Natural killer cell treated with Interleukin-12 subunit alpha and Interleukin-12 subunit beta and Interleukin-15 and Interleukin-18, amount 100 ng/mL, for 72 hours (primary cell): ENCODE measurements at regions not wholly inside any gene's neighbourhood (a gene's known extent, or its start where the extent isn't known, plus 50 kb on each side); places are given as distances from the start of the nearest gene placed in this dataset.

ENCODE experiments used
- ATAC-seq, 2 donors: fragments of 150-1000 bp; cut with Tn5 transposase in 1 of 2; sonication (Bioruptor Pico), chemical (Tn5 transposase) in 1 of 2; 2 replicates each; pipeline ENCODE4 v1.10.0; 2021
- DNase-seq: peaks from one replicate; pipeline ENCODE4 v3.0.0; 2022; ENCODE audit warnings: low spot score
- H3K27ac Mint-ChIP-seq, 2 donors: 1 replicate in 1 of 2; 2 replicates in 1 of 2; pipeline ENCODE4 v1.8.0; 2022; ENCODE audit warnings: mixed read lengths in 2 of 2, mild to moderate bottlenecking in 1 of 2, moderate library complexity in 1 of 2
- H3K27me3 Mint-ChIP-seq, 2 donors: 1 replicate in 1 of 2; 2 replicates in 1 of 2; pipeline ENCODE4 v1.8.0; 2022; ENCODE audit warnings: mixed read lengths in 2 of 2
- H3K36me3 Mint-ChIP-seq: one replicate; pipeline ENCODE4 v1.8.0; 2022; ENCODE audit warnings: mixed read lengths
- H3K4me1 Mint-ChIP-seq, 2 donors: 1 replicate in 1 of 2; 2 replicates in 1 of 2; pipeline ENCODE4 v1.8.0; 2022; ENCODE audit warnings: low read depth in 2 of 2, mixed read lengths in 2 of 2, mild to moderate bottlenecking in 1 of 2
- H3K4me3 Mint-ChIP-seq: one replicate; pipeline ENCODE4 v1.8.0; 2022; ENCODE audit warnings: mixed read lengths
- H3K9me3 Mint-ChIP-seq: 2 replicates; pipeline ENCODE4 v1.8.0; 2022; ENCODE audit warnings: mixed read lengths

- DNase-seq (no peak), ATAC-seq (peak in 1 of 2 donors; percentile 79)
- peaks cover 0 to under 1% of the 10 kb centered on the region in 2 donors for H3K27me3 Mint-ChIP-seq
- H3K4me3 Mint-ChIP-seq: peak overlapping the region; percentile 40
- no peaks in the 10 kb centered on the region for H3K9me3 Mint-ChIP-seq
- H3K27ac Mint-ChIP-seq: peak overlapping the region; percentile 33 to 72
- H3K4me1 Mint-ChIP-seq: peaks cover 2 to 15% of the 10 kb centered on the region in 2 donors
- no peaks in the 10 kb centered on the region for H3K36me3 Mint-ChIP-seq
Observed at GRCh38 chr13:40116008-40116407, 460.5 kb downstream of the COG6 start.

DNA sequence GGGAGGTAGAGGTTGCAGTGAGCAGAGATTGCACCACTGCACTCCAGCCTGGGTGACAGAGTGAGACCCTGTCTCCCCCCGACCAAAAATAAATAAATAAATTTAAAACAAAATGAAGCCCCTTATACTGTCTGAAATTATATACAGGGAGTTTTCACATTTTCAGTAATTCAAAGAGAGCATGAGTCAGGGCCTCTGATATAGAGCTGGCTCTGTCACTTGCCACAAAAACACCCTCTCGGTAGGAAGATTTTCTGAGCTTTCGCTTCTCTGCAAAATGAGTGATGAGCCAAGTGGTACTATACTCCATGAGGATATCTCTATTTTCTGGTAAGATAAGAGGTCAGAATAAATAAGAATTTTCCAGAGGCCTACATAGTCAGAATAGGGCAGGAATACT is 462.9 kb downstream of the COG6 start:
- no peaks in the 10 kb centered on the region for H3K9me3 Mint-ChIP-seq
- H3K27me3 Mint-ChIP-seq: no peaks in the 10 kb centered on the region
- ATAC-seq: no peak
- no peak overlapping the region for H3K4me3 Mint-ChIP-seq
- peaks cover 2 to 15% of the 10 kb centered on the region in 2 donors for H3K4me1 Mint-ChIP-seq
- no peak for DNase-seq
- H3K36me3 Mint-ChIP-seq: no peaks in the 10 kb centered on the region
- no peak overlapping the region for H3K27ac Mint-ChIP-seq

- no peak overlapping the region for H3K4me3 Mint-ChIP-seq
- no peak for ATAC-seq
- H3K27me3 Mint-ChIP-seq: no peaks in the 10 kb centered on the region
- H3K9me3 Mint-ChIP-seq: no peaks in the 10 kb centered on the region
- no peak overlapping the region for H3K27ac Mint-ChIP-seq
- H3K4me1 Mint-ChIP-seq: peaks cover 2 to 15% of the 10 kb centered on the region in 2 donors
- DNase-seq: no peak
- no peaks in the 10 kb centered on the region for H3K36me3 Mint-ChIP-seq
Observed at GRCh38 chr13:40119852-40120251, 464.4 kb downstream of the COG6 start.

GRCh38 chr13:40120288-40120687 is 464.8 kb downstream of the COG6 start:
- Mint-ChIP-seq H3K9me3 (no peaks in the 10 kb centered on the region), H3K36me3 (no peaks in the 10 kb centered on the region), H3K27me3 (no peaks in the 10 kb centered on the region), H3K27ac (no peak overlapping the region), H3K4me1 (peaks cover 2 to 15% of the 10 kb centered on the region in 2 donors), H3K4me3 (no peak overlapping the region)
- ATAC-seq (no peak), DNase-seq (no peak)

DNA sequence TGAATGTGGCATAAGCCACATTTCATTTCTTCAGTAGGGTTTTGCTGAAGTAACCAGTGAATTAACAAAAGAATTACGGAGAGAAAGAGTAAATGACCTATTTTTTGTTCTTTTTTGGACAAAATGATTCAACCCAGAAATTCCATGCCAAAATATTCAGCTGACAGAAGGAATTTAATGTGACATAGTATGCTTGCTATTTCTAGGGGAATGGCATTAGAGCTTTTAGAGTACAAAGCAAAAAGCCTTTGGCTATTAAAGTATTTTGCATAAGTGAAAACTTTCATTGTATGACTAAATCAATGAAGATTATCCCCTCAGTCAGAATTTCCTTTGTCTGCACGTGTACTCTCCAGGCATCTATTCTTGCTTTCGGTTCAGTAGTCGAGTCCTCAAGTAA is 465.3 kb downstream of the COG6 start:
- ATAC-seq (no peak), DNase-seq (no peak)
- H3K36me3 Mint-ChIP-seq: no peaks in the 10 kb centered on the region
- no peak overlapping the region for H3K27ac Mint-ChIP-seq
- H3K27me3 Mint-ChIP-seq: no peaks in the 10 kb centered on the region
- H3K9me3 Mint-ChIP-seq: no peaks in the 10 kb centered on the region
- H3K4me3 Mint-ChIP-seq: no peak overlapping the region
- peaks cover 2 to 13% of the 10 kb centered on the region in 2 donors for H3K4me1 Mint-ChIP-seq

DNA sequence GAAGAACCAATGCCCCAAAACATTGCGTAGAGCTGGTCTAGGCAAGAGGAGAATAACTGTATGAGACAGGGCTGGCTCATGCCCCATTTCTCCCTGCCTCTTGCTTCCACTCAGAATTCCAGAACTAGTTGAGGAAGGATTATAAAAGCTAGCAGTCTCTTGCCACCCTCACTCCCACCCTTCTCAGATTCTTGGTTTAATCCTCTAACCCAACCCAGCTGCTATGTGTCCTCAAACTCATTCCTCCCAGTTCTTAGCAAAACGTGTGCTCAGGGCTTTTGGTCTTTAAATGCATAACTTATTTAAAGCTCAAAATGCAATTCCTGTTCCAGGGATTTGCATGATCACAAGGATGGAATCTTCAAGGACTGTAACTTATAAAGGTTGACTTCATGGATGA is 466.3 kb downstream of the COG6 start:
- ATAC-seq (no peak), DNase-seq (no peak)
- Mint-ChIP-seq H3K4me1 (peaks cover under 1 to 3% of the 10 kb centered on the region in 2 donors), H3K4me3 (no peak overlapping the region), H3K9me3 (no peaks in the 10 kb centered on the region), H3K36me3 (no peaks in the 10 kb centered on the region), H3K27ac (no peak overlapping the region), H3K27me3 (no peaks in the 10 kb centered on the region)

DNA sequence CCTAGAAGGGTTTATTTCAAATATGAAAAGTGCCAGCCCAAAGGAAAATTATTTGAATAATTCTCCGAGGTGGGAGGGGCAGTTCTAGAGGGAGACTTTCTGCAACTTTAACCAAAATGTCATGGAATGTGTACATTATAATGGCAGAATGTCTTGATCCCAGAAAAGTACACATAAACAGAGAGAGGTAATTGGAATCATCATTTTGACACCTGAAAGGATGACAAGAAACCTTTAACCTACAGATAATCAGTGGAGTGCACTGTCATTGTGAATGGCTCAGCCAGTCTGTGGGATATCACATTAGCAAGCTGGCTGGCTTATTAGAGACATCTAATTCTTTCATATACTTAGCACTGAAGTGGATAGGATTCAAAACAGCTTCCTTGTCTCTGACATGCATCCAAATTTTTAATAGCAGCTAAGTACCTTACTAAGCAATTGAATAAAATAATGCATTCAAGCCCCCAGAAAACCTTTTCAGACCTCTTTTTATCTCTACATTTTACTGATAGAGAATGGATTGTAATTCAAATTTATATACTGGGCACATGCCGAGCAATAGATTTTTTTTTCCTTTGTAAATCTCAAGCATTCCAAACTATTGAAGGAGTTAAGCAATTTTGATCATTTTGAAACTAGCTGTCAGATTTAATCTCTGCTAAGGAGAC is 468.6 kb downstream of the COG6 start:
- H3K4me3 Mint-ChIP-seq: no peak overlapping the region
- H3K27me3 Mint-ChIP-seq: no peaks in the 10 kb centered on the region
- H3K9me3 Mint-ChIP-seq: peaks cover under 1% of the 10 kb centered on the region
- ATAC-seq (no peak), DNase-seq (no peak)
- no peaks in the 10 kb centered on the region for H3K36me3 Mint-ChIP-seq
- H3K4me1 Mint-ChIP-seq: peaks cover 0 to 4% of the 10 kb centered on the region in 2 donors
- H3K27ac Mint-ChIP-seq: no peak overlapping the region

DNA sequence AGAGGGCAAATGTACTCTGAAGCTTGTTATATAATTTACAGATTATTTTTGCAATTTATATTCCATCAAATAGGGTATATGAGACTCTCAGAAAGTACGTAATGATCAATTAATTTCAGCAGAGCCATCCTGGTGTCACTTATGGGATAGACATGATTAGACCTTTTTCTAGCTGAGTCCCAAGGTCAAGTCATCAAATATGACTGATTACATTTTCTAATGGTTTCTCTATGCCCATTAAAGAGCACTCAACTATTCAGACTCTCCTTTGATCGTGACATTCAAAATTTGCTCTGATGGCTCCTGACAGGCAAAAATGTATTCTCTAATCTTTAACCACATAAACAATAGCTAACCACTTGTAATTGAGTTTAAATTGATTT is 469.2 kb downstream of the COG6 start:
- DNase-seq: no peak
- H3K4me1 Mint-ChIP-seq: peaks cover 0 to 4% of the 10 kb centered on the region in 2 donors
- H3K4me3 Mint-ChIP-seq: no peak overlapping the region
- H3K36me3 Mint-ChIP-seq: no peaks in the 10 kb centered on the region
- no peak overlapping the region for H3K27ac Mint-ChIP-seq
- H3K9me3 Mint-ChIP-seq: peaks cover 5% of the 10 kb centered on the region
- no peaks in the 10 kb centered on the region for H3K27me3 Mint-ChIP-seq
- ATAC-seq: no peak

GRCh38 chr13:40125336-40125735 is 469.9 kb downstream of the COG6 start:
- Mint-ChIP-seq H3K36me3 (no peaks in the 10 kb centered on the region), H3K4me1 (peaks cover 0 to 4% of the 10 kb centered on the region in 2 donors), H3K27ac (no peak overlapping the region), H3K9me3 (peaks cover 5% of the 10 kb centered on the region), H3K27me3 (no peaks in the 10 kb centered on the region), H3K4me3 (no peak overlapping the region)
- DNase-seq: no peak
- no peak for ATAC-seq

DNA sequence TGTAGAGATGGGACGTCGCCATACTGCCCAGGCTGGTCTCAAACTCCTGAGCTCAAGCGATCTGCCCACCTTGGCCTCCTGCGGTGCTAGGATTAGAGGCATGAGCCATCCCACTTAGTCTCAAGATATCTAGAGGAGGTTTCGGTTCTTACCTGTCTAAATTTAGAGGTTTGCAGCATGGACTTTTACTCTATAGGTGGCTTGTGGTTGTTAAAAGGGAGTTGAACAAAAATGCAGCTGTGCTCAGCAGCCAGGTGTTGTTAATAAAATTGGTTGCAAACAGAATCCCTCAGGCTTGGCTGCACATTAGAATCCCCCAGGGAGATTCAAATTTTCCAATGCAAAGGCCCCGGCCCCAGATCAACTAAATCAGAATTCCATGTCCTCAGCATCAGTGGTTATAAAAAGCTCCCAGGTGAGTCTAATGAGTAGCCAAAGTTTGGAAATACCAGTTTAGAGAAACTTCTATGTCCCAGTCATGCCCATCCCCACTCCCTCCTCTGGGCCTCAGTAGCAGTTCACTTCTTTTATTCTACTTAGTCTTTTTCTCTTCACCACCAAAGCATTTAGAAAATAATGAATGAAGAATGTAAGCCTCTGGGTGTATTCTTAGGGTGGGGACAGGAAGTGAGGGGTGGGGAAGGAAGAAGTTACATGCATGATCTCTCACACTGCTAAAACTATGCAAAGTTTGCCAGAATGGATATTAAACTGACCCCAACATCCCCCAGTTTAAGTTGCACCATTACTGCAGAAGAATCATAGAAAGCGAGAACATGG is 471.0 kb downstream of the COG6 start:
- Mint-ChIP-seq H3K27me3 (no peaks in the 10 kb centered on the region), H3K36me3 (no peaks in the 10 kb centered on the region), H3K9me3 (peaks cover 5% of the 10 kb centered on the region), H3K4me3 (no peak overlapping the region), H3K4me1 (peaks cover 0 to 4% of the 10 kb centered on the region in 2 donors), H3K27ac (no peak overlapping the region)
- ATAC-seq: no peak
- no peak for DNase-seq

- H3K27me3 Mint-ChIP-seq: no peaks in the 10 kb centered on the region
- H3K36me3 Mint-ChIP-seq: peaks cover 5% of the 10 kb centered on the region
- peaks cover 2 to 7% of the 10 kb centered on the region in 2 donors for H3K4me1 Mint-ChIP-seq
- ATAC-seq (no peak), DNase-seq (no peak)
- H3K9me3 Mint-ChIP-seq: peaks cover 5% of the 10 kb centered on the region
- H3K4me3 Mint-ChIP-seq: no peak overlapping the region
- H3K27ac Mint-ChIP-seq: no peak overlapping the region
Observed at GRCh38 chr13:40127476-40127875, 472.0 kb downstream of the COG6 start.

DNA sequence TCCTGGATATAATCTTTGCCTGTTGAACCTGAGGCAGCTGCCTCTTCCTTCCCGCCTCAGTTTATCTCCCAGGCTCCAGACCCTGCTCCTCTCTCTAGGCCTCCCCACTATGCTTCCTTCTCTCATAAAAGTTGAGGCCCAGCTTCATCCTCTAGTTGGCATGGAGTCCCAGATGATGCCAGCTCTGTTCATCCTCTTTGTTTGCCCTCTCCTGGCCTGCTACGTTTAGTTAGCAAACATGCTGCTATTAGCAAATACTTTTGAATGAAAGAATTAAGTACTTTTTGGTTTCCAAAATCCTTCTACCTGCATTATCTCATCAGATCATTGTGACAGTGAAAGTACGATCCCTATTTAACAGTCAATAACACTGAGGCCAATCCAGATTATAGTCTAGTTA is 472.5 kb downstream of the COG6 start:
- Mint-ChIP-seq H3K27ac (no peak overlapping the region), H3K4me1 (peaks cover 6 to 10% of the 10 kb centered on the region in 2 donors), H3K4me3 (no peak overlapping the region), H3K27me3 (no peaks in the 10 kb centered on the region), H3K36me3 (peaks cover 5% of the 10 kb centered on the region), H3K9me3 (peaks cover 5% of the 10 kb centered on the region)
- DNase-seq (no peak), ATAC-seq (no peak)

DNA sequence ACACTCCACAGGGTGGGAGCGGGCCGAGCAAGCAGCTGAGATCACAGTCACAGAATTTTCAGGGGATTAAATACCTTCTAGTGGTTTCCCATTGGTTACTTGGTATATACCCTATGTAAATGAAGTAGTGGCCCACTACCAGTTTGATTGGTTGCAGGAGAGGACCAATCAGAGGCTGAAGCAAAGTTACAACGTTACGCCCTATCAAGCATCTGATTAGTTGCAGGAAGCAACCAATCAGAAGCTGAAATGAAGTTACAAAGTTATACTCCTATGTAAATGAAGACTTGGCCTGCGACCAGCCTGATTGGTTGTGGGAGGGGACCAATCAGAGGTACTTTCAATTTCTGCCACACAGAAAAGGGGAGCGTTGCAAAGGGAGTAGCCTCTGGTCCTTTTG is 474.0 kb downstream of the COG6 start:
- ATAC-seq (no peak), DNase-seq (no peak)
- no peak overlapping the region for H3K27ac Mint-ChIP-seq
- H3K36me3 Mint-ChIP-seq: peaks cover 5% of the 10 kb centered on the region
- peaks cover 5% of the 10 kb centered on the region for H3K9me3 Mint-ChIP-seq
- H3K4me1 Mint-ChIP-seq: peaks cover 8 to 10% of the 10 kb centered on the region in 2 donors
- no peak overlapping the region for H3K4me3 Mint-ChIP-seq
- H3K27me3 Mint-ChIP-seq: no peaks in the 10 kb centered on the region

GRCh38 chr13:40130871-40131636 is 475.6 kb downstream of the COG6 start:
- H3K27ac Mint-ChIP-seq: no peak overlapping the region
- ATAC-seq: peak in 1 of 2 donors; percentile 46
- no peak for DNase-seq
- peaks cover 0 to 2% of the 10 kb centered on the region in 2 donors for H3K27me3 Mint-ChIP-seq
- H3K4me3 Mint-ChIP-seq: no peak overlapping the region
- H3K9me3 Mint-ChIP-seq: peaks cover 5% of the 10 kb centered on the region
- H3K4me1 Mint-ChIP-seq: peaks cover 10% of the 10 kb centered on the region in 2 donors
- peaks cover 5% of the 10 kb centered on the region for H3K36me3 Mint-ChIP-seq
